PC-3 (cell line): ENCODE measurements at regions not wholly inside any gene's neighbourhood (a gene's known extent, or its start where the extent isn't known, plus 50 kb on each side); places are given as distances from the start of the nearest gene placed in this dataset.
A peak's percentile ranks its signal among the peaks of the same experiment; 100 is the strongest.

Experiments
- ATAC-seq: fragments of 200-7000 bp; cut with Tn5 transposase; 2 replicates; pipeline ENCODE4 v1.9.1; 2020; ENCODE audit warnings: mild to moderate bottlenecking, moderate library complexity
- BruUV-seq: library from RNA; stranded (reverse); fragments of 400-500 nt; replicated peaks from 2 replicates; lab custom pipeline; 2021; lab: Mats Ljungman, UMichigan
- CTCF ChIA-PET: fragments of 300-600 bp; sonication (Branson Sonifier 250); formaldehyde crosslinking; loops from one replicate; lab custom pipeline; 2022; ENCODE audit warnings: antibody characterized with exemption; lab: Charles Lee
- POLR2A ChIA-PET: fragments of 300-600 bp; sonication (Branson Sonifier 250); formaldehyde crosslinking; loops from one replicate; lab custom pipeline; 2022; ENCODE audit warnings: antibody characterized with exemption; ENCODE audit not compliant: unreplicated experiment; lab: Charles Lee
- DNase-seq: peaks from one replicate; pipeline ENCODE4 v3.0.0-alpha.2; 2015
- H2AFZ ChIP-seq: fragments of 300-600 bp; sonication (generic); 2 replicates; pipeline ENCODE4 v1.6.0; 2016; ENCODE audit warnings: antibody characterized with exemption, low read length
- H3F3A ChIP-seq: fragments of 300-600 bp; sonication (generic); one replicate; pipeline ENCODE4 v1.6.0; 2017; ENCODE audit warnings: antibody characterized with exemption, low read length, control low read depth, mild to moderate bottlenecking; ENCODE audit not compliant: unreplicated experiment
- H3K27ac ChIP-seq: fragments of 300-600 bp; sonication (generic); 2 replicates; pipeline ENCODE4 v1.5.1; 2016; ENCODE audit warnings: mild to moderate bottlenecking, low read length
- H3K27me3 ChIP-seq: fragments of 300-600 bp; sonication (generic); 2 replicates; pipeline ENCODE4 v1.6.1; 2016; ENCODE audit warnings: low read length, mixed read lengths
- H3K36me3 ChIP-seq: fragments of 300-600 bp; sonication (generic); 2 replicates; pipeline ENCODE4 v1.6.1; 2016; ENCODE audit warnings: low read depth, mixed run types, low read length, mixed read lengths
- H3K4me1 ChIP-seq: fragments of 300-600 bp; sonication (generic); 2 replicates; pipeline ENCODE4 v1.5.1; 2016; ENCODE audit warnings: low read length; ENCODE audit not compliant: insufficient read depth
- H3K4me2 ChIP-seq: fragments of 300-600 bp; sonication (generic); 2 replicates; pipeline ENCODE4 v1.6.0; 2016; ENCODE audit warnings: low read length
- H3K4me3 ChIP-seq: fragments of 300-600 bp; sonication (generic); 2 replicates; pipeline ENCODE4 v1.5.1; 2016; ENCODE audit warnings: mild to moderate bottlenecking, low read length, mixed read lengths
- H3K79me2 ChIP-seq: fragments of 300-600 bp; sonication (generic); 2 replicates; pipeline ENCODE4 v1.6.1; 2017; ENCODE audit warnings: low read length, mixed read lengths
- H3K9ac ChIP-seq: fragments of 300-600 bp; sonication (generic); 2 replicates; pipeline ENCODE4 v1.6.0; 2016; ENCODE audit warnings: mild to moderate bottlenecking, low read length
- H3K9me2 ChIP-seq: fragments of 300-600 bp; sonication (generic); replicated peaks from 2 replicates; pipeline ENCODE4 v1.6.1; 2016; ENCODE audit warnings: mixed run types, low read length, mixed read lengths
- H3K9me3 ChIP-seq: fragments of 300-600 bp; sonication (generic); 2 replicates; pipeline ENCODE4 v1.6.1; 2016; ENCODE audit warnings: low read length, mixed read lengths
- H4K20me1 ChIP-seq: fragments of 300-600 bp; sonication (generic); 2 replicates; pipeline ENCODE4 v1.6.1; 2016; ENCODE audit warnings: low read length, mixed read lengths
- CTCF ChIP-seq: fragments of 300-600 bp; sonication (generic); conservative IDR thresholded peaks from 2 replicates; pipeline ENCODE4 v1.5.1; 2017; ENCODE audit warnings: antibody characterized with exemption, low read depth, mild to moderate bottlenecking, low read length
- EZH2 ChIP-seq: fragments of 300-600 bp; sonication (generic); IDR thresholded peaks from one replicate; pipeline ENCODE4 v1.6.1; 2017; ENCODE audit warnings: antibody characterized with exemption, mild to moderate bottlenecking, low read length; ENCODE audit not compliant: unreplicated experiment
- EZH2phosphoT487 ChIP-seq: fragments of 300-600 bp; sonication (generic); IDR thresholded peaks from 2 replicates; pipeline ENCODE4 v1.6.1; 2018; ENCODE audit warnings: mild to moderate bottlenecking, antibody characterized with exemption, low read length, borderline replicate concordance
- intact Hi-C: fragments of 100-400 bp; cut with micrococcal nuclease; formaldehyde crosslinking; loops from 2 replicates; pipeline ENCODE4 v1.9.0; 2023

DNA sequence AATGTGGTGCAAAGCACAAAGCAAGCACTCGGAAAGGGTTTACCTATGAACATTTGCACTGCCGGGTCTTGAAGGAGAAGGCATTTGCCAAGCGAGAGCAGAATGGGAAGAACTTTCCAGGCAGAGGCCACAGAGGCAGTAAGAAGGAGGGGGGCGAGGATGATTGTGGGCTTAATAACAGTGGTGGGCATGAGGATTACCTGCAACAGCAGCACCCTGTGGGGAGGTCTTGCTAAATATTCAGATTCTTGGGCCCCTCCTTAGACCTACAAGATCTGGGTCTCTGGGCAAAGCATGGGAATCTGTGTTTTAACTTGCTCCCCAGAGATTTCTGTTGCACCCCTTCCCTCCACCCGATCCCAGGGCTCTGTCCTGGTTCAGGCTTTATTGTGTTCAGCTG, 75.1 kb upstream of the ZBED5 start:
- no TSS peak for BruUV-seq
- Histone ChIP-seq H3K27ac (no peak overlapping the region), H3K4me2 (peak overlapping the region; percentile 81), H3K9ac (no peak overlapping the region), H3K79me2 (peaks cover 23% of the 10 kb centered on the region), H3K36me3 (no peaks in the 10 kb centered on the region), H3K27me3 (no peaks in the 10 kb centered on the region), H3F3A (peaks cover 1% of the 10 kb centered on the region), H2AFZ (no peak overlapping the region), H3K9me2 (no peaks in the 10 kb centered on the region), H3K9me3 (no peaks in the 10 kb centered on the region), H3K4me3 (peak overlapping the region; percentile 68), H3K4me1 (peaks cover 49% of the 10 kb centered on the region), H4K20me1 (no peaks in the 10 kb centered on the region)
- DNase-seq, result no peak
- intact Hi-C loops, result loop anchor here (1.0 to 5.0 kb wide), 4 partner anchors 89 to 854 kb away; no protein-coding TSS in a partner anchor
- ChIA-PET CTCF (interaction anchor here (1.2 kb wide), 1 partner anchor 140 kb away, joined by 13 read pairs; no protein-coding TSS in a partner anchor), POLR2A (no interaction called here)
- TF ChIP-seq CTCF, result no peak
- no peak for TF ChIP-seq EZH2phosphoT487
- no peak for TF ChIP-seq EZH2
- no peak for ATAC-seq

GRCh38 chr11:10931761-10932670, 74.2 kb upstream of the ZBED5 start:
- intact Hi-C loops, result loop anchor here (1.0 to 5.0 kb wide), 5 partner anchors 32 to 855 kb away; partner anchors contain the start of genes EIF4G2 and ZBED5
- peak overlapping the region; percentile 93 for H3K27ac ChIP-seq
- ChIA-PET POLR2A (interaction anchor here (0.5 to 1.2 kb wide), 5 partner anchors 32 to 1148 kb away, joined by 3 to 12 read pairs (median 5); partner anchors contain the start of gene EIF4G2), CTCF (interaction anchor here (0.7 to 1.4 kb wide), 3 partner anchors 94 to 140 kb away, joined by 4 to 21 read pairs (median 7); no protein-coding TSS in a partner anchor)
- TF ChIP-seq EZH2phosphoT487 (no peak), CTCF (no peak), EZH2 (no peak)
- H4K20me1 ChIP-seq, result no peaks in the 10 kb centered on the region
- DNase-seq (peak; percentile 30), ATAC-seq (peak; percentile 34)
- no peaks in the 10 kb centered on the region for H3K9me2 ChIP-seq
- H3K9ac ChIP-seq, result peak overlapping the region; percentile 87
- peak overlapping the region; percentile 81 for H3K4me2 ChIP-seq
- no peaks in the 10 kb centered on the region for H3K36me3 ChIP-seq
- H3K27me3 ChIP-seq, result no peaks in the 10 kb centered on the region
- H3K4me3 ChIP-seq, result peak overlapping the region; percentile 68
- H2AFZ ChIP-seq, result peak overlapping the region; percentile 80
- no peaks in the 10 kb centered on the region for H3K9me3 ChIP-seq
- H3K4me1 ChIP-seq, result peaks cover 59% of the 10 kb centered on the region
- BruUV-seq, result no TSS peak
- H3F3A ChIP-seq, result peaks cover 11% of the 10 kb centered on the region
- peaks cover 23% of the 10 kb centered on the region for H3K79me2 ChIP-seq
